GM23338 (cell line): ENCODE measurements at regions not wholly inside any gene's neighbourhood (a gene's known extent, or its start where the extent isn't known, plus 50 kb on each side); places are given as distances from the start of the nearest gene placed in this dataset.

Experiments
- CREB1 ChIP-seq: fragments of 250-450 bp; sonication (Bioruptor Pico); IDR thresholded peaks from 2 replicates; pipeline ENCODE4 v1.5.0; 2020; ENCODE audit warnings: low read depth, mild to moderate bottlenecking, moderate library complexity
- CTCF ChIP-seq, 2 experiments: fragments of 200-600 bp in 1 of 2; sonication (generic) in 1 of 2; conservative IDR thresholded peaks; 2 replicates each; pipeline versions ENCODE4 v1.5.1 to v1.6.1; 2016 to 2017; ENCODE audit warnings: antibody characterized with exemption in 2 of 2, low read depth in 2 of 2, mild to moderate bottlenecking in 2 of 2, moderate library complexity in 1 of 2
- EZH2 ChIP-seq: fragments of 200-600 bp; sonication (generic); IDR thresholded peaks from one replicate; pipeline ENCODE4 v1.8.0; 2017; ENCODE audit warnings: antibody characterized with exemption, mild to moderate bottlenecking, low read depth; ENCODE audit not compliant: unreplicated experiment

DNA sequence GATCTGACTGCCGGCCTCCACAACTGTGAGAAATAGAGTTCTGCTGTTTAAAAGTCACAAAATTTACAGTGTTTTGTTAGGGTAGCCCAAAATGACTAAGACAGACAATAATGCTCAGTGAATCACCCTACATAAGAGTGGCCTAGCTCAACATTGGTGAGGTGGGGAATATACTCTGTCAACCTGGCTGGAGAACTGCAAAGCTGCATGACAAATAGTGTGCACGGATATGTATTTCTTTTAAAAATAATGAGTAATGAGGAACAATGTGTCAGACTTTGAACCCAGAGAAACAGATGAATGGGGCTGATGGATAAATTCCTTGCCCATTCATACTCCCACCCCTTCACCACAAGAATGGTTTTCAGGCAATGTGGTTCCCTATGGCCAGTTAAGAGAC lies 372.4 kb downstream of the SUCLA2 start:
- TF ChIP-seq CTCF (conservative IDR thresholded peaks at IDR 0.05; ENCODE audit: low read depth in 2 of 2) (no peak), EZH2 (no peak), CREB1 (CRISPR knock-in tag) (no peak)
